Activated naive CD4-positive, alpha-beta T cell (primary cell): ENCODE measurements at regions not wholly inside any gene's neighbourhood (a gene's known extent, or its start where the extent isn't known, plus 50 kb on each side); places are given as distances from the start of the nearest gene placed in this dataset.
"Not testable (repeated sequence)": the region's sequence is repeated elsewhere in the genome, so short reads cannot be mapped to it uniquely, and the experiment has no call there.

ENCODE experiments used
- DNase-seq, 4 experiments: peaks; one replicate each; lab custom pipeline; 2025; lab: John Stamatoyannopoulos, UW

DNA sequence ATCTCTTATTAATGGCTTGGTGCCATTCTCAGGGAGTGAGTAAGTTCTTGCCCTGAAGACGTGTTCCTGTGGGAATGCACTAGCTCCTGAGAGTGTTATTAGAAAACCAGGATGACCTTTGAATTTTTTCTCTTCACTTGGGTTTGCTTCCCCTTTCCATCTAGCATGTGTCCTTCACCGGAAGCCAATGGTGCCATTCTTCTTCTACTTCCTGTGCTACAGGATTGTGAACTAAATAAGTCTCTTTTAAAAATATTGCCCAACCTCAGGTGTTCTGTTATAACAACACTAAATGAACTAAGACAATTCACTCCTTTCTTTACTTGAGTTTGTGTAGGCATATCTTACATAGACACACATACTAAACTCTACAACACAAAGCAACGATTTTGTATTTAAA, 447.0 kb downstream of the SOX11 start:
- DNase-seq: no peak

- DNase-seq: no peak
Measured at GRCh38 chr2:6139916-6140315, 447.7 kb downstream of the SOX11 start.

- DNase-seq: no peak
Measured at GRCh38 chr2:6140509-6140908, 448.3 kb downstream of the SOX11 start.

GRCh38 chr2:6143812-6144211, 451.6 kb downstream of the SOX11 start:
- no peak for DNase-seq

- not testable (repeated sequence) for DNase-seq
Measured at GRCh38 chr2:6147215-6147614, 455.0 kb downstream of the SOX11 start.

DNA sequence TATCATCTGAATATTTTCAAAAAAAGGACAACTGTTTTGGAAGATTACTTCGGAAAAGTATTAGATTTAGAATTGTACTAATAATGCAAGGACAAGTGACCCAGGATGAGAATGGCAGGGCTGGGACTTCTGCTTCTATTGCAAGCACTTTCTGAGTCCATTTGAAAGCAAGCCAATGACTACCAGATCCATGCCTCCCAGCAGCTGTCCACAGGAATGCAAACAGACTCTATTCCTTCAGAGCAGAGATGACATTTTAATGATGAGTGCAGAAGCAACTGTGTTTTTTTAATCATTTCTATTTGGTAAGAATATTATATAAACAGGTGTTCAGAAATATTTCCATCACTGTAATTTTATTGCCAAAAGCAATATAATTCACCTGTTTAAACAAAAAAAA, 456.7 kb downstream of the SOX11 start:
- no peak for DNase-seq

- DNase-seq: no peak
Measured at GRCh38 chr2:6159606-6160005, 467.4 kb downstream of the SOX11 start.

DNA sequence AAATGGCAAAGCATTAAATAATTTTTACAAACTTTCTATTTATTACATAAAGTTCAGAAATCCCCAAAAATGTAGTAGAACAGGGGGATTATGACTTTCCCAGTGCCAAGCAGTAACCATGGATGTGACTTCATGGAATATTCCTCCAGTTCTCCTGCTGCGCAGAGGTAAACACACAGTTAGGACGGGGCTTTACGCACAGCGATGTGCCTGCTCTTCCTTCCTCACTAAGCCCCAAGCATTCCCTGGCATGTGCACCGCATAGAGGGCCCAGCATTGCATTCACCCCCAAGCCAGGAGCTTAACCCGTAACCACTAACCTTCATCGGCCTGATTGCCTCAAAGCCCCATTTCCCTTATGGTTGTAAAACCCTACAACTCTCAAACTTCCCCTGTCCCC, 471.7 kb downstream of the SOX11 start:
- DNase-seq: no peak

DNA sequence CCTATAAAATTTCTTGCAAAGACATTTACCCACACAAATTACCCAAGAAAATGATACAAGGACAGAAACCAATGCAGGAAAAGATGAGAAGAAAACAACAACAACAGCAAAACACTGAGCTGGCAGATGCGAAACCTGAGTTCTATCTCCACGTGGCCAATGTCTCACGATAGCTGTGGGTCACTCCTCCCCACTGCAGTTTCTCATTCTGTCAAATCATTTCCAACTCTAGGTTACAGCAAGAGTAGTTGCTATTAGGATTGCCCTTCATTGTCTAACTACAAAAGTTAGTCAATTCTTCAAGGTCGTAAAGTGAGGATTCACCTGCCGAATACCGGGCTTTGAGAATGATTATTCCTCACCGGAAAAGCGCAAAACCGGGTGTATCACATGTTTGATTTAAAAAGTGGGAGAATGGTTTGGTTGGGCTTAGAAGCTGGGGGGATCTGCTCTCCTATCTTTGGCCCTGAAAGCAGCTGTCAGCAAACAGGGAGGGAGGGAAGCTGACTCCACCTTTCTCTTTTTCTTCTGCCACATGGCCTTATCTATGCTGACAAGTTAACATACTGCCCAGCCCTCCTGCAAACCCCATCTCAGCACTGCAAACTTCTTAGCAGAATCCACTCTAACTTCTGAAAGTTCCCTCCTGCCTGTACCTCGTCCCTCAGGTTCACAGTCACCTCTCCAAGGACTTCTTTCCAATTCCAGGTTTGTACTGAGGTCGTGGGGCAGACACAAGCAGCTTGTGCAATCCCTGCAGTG, 473.0 kb downstream of the SOX11 start:
- no peak for DNase-seq

GRCh38 chr2:6167592-6168138, 475.5 kb downstream of the SOX11 start:
- no peak for DNase-seq

GRCh38 chr2:6168485-6168884, 476.3 kb downstream of the SOX11 start:
- no peak for DNase-seq

GRCh38 chr2:6171294-6171693, 479.1 kb downstream of the SOX11 start:
- no peak for DNase-seq

DNA sequence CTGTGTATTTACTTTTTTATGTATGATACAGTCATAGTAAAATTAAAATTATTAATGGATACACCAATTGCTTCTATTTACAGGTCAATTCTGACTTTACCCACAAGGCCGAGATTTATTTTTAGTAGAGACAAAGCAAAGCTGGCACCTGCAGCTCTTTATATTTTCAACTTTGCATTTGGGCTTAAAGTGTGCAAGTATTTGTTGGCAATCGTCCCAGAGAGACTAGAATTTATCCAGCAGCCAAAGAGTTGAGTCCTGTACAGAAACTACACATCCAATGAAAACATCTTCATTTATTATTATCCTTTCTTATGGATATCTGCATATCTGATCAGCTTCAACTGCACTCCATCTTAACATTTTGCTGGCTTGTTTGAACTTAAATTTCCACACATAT, 485.6 kb downstream of the SOX11 start:
- DNase-seq: no peak

DNA sequence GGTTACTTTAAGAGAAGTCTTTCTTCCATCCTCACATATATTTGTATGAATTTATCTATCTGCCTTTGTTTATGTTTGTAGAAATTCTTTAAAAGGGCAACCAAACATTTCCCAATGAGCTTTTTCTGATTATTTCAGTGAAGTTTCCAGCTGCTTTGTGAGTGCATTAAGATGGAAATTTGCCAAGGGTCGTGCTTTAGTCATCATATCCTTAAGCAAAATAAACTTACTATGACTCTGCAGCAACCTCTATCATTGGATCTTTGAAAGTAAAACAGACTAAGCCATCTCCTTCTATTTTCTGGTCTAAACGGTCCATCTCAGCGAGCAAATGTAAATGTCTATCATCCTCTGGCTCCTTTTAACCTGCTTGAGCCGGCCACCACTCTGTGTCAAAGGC, 489.3 kb downstream of the SOX11 start:
- DNase-seq: no peak

- no peak for DNase-seq
Measured at GRCh38 chr2:6181926-6182325, 489.7 kb downstream of the SOX11 start.

DNA sequence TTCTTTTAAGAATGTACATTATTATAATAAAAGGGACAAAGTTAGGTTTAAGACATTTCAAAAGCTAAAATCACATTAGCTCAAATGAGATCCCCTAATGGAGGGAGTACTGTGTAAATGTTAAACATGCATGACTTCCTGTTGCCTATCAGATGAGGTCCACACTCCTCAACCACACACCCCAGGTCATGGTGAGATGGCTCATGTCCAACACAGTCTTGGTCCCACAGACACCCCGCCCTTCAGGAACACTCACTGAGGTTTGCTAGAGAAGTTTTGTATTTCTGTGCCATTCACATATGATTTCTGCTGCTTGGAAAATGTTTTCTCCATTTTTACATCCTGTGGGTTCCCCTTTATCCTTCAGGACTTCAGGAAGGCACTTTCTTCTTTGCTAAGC, 491.0 kb downstream of the SOX11 start:
- DNase-seq: no peak

GRCh38 chr2:6184532-6185292, 492.5 kb downstream of the SOX11 start:
- DNase-seq: no peak

DNA sequence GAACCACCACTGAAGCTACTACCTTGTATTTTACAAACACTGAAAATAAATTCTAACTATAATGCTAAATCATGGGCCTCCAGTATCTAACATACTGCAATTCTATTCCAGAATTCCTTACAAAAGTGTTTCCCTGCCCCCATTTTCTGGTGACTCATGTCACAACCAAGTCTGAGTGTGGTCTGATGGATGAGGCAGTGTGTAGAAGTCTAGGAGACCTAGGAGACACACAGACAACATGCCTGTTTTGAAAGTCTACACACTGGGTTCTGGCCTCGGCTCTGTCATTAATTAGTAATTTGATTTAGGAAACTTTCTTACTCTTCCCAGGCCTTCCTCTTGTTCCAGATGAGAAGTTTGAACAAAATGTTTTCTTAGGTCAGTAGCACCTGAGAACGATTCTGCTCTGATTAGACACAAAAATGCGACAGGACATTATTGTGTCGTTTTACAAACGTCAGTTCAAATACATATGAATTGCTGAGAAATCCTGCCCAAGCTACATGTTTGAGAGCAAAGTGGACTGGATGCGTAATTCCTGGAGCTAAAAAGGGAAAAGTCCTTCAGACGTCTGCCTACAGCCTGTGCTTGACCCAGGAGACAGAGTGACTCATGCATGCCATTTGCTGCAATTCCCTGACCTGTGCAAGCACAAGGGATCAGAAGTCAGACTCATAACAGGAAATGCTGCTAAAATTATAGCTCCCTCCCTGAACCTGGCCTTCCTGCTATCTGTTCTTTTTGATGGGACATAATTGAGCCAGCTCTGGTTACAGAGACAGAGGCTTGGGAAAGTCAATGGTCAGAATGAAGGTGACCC, 494.4 kb downstream of the SOX11 start:
- DNase-seq: no peak

DNA sequence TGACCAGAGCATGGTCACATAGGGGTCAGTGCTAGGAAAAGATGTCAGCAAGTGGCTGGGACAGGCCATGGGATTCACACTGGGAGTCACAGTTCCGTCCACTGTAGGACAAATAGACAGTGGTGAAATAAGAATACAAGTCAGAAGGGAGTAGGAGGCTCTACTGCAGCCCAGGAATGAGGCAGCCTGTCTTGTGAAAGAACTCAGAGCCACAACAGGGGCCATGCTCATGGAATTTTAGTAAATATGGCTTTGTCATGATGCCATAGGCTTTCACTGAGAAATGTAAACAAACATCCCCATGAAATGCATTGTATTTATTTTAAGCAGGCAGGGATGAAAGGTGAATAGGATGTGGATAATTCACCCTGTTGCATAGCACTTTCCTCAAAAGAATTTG, 504.3 kb downstream of the SOX11 start:
- DNase-seq: no peak

GRCh38 chr2:6198370-6198919, 506.3 kb downstream of the SOX11 start:
- DNase-seq: not testable (repeated sequence)

DNA sequence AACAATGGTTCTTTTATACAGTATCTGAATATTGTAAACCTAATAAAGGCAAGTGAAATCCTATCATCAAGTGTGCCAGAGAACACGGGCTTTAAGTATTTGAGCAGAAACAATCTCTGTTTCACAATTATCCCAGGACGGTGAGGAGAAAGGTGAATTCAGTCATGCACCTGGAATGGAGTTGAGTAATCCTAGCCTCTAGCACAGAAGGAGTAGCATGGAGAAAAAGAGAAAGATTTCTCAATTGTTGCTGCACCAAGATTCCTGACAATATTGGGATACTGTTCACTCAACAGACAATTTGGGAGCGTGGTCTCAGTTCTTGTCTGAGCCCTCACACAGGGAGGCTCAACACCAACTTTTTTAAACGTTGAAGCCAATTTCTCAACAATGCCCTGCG, 510.6 kb downstream of the SOX11 start:
- DNase-seq: no peak

DNA sequence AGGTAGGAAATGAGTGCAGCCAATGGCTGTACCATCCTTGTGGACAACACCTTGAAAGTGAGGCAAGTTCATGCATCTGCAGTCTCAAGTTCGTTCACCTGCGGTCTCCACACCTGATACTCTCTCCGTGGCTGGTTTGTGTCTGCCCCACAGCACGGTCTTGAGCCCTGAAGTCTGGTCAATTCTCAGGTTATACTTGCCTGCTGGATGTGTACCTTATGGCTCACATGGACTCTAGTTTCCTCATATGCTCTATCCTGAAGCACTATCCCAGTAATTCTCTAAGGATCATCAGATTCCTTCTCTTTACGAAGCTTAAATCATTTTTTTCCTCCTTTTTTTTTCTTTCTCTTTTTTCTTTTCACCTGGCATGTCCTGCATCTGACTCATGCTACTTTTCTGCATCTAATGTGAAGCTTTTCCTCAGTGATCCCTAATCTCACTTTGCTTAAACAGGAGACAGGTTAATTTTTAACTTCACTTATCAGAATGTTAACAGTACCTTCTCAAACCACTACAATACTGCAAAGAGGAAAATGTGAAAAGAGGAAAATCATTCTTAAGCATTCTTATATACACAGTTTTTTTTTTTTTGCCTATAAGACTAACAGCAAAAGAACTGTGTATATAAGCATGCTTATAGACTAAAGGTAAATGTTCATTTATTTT, 511.2 kb downstream of the SOX11 start:
- no peak for DNase-seq
